IMR-90 (cell line): ENCODE measurements at regions not wholly inside any gene's neighbourhood (a gene's known extent, or its start where the extent isn't known, plus 50 kb on each side); places are given as distances from the start of the nearest gene placed in this dataset.
A peak's percentile ranks its signal among the peaks of the same experiment; 100 is the strongest.

Source experiments
- ATAC-seq: fragments of 200-7000 bp; cut with Tn5 transposase; 2 replicates; pipeline ENCODE4 v1.9.1; 2020; ENCODE audit warnings: low read depth, mild to moderate bottlenecking, moderate library complexity
- BruUV-seq: library from RNA; stranded (reverse); fragments of 400-500 nt; replicated peaks from 2 replicates; lab custom pipeline; 2021; lab: Mats Ljungman, UMichigan
- CTCF ChIA-PET: fragments of 300-600 bp; formaldehyde crosslinking; extraction: SDS; loops from one replicate; lab custom pipeline; 2021; ENCODE audit warnings: antibody characterized with exemption; lab: Yijun Ruan, JAX
- POLR2A ChIA-PET: fragments of 300-600 bp; sonication (Branson Sonifier 250); formaldehyde crosslinking; loops from one replicate; lab custom pipeline; 2022; ENCODE audit warnings: antibody characterized with exemption; ENCODE audit not compliant: unreplicated experiment; lab: Charles Lee
- DNase-seq: peaks from one replicate; pipeline ENCODE4 v3.0.0; 2013
- H2AFZ ChIP-seq: replicated peaks from 2 replicates; pipeline ENCODE3; 2013; ENCODE audit warnings: low read length, mild to moderate bottlenecking; ENCODE audit not compliant: poor library complexity
- H2AK5ac ChIP-seq: 2 replicates; pipeline ENCODE4 v1.6.1; 2013; ENCODE audit warnings: low read depth, low read length, inconsistent platforms
- H2AK9ac ChIP-seq: replicated peaks from 2 replicates; pipeline ENCODE3; 2013; ENCODE audit warnings: mild to moderate bottlenecking, low read depth, low read length, moderate library complexity; ENCODE audit not compliant: poor library complexity
- H2BK120ac ChIP-seq: 2 replicates; pipeline ENCODE4 v1.6.1; 2013; ENCODE audit warnings: low read depth, low read length, inconsistent platforms
- H2BK15ac ChIP-seq: 3 replicates; pipeline ENCODE4 v1.6.1; 2013; ENCODE audit warnings: low read depth, low read length, inconsistent platforms
- H2BK20ac ChIP-seq: 2 replicates; pipeline ENCODE4 v1.6.1; 2013; ENCODE audit warnings: low read depth, mild to moderate bottlenecking, inconsistent platforms, low read length, moderate library complexity
- H2BK5ac ChIP-seq: 2 replicates; pipeline ENCODE4 v1.6.1; 2013; ENCODE audit warnings: mild to moderate bottlenecking, low read depth, low read length, inconsistent platforms; ENCODE audit not compliant: poor library complexity, severe bottlenecking
- H3K14ac ChIP-seq: replicated peaks from 2 replicates; pipeline ENCODE4 v1.6.1; 2013; ENCODE audit warnings: low read depth, low read length, inconsistent platforms
- H3K18ac ChIP-seq: 2 replicates; pipeline ENCODE4 v1.6.1; 2013; ENCODE audit warnings: low read depth, low read length, control low read depth
- H3K23ac ChIP-seq: 2 replicates; pipeline ENCODE4 v1.6.1; 2013; ENCODE audit warnings: low read depth, low read length, inconsistent platforms
- H3K27ac ChIP-seq: 2 replicates; pipeline ENCODE4 v1.5.1; 2013; ENCODE audit warnings: mild to moderate bottlenecking, control low read depth, low read length; ENCODE audit not compliant: insufficient read depth
- H3K27me3 ChIP-seq: 2 replicates; pipeline ENCODE4 v1.6.1; 2013; ENCODE audit warnings: low read length; ENCODE audit not compliant: control insufficient read depth, insufficient read depth
- H3K36me3 ChIP-seq: 2 replicates; pipeline ENCODE4 v1.6.1; 2013; ENCODE audit warnings: low read length, mixed read lengths; ENCODE audit not compliant: control insufficient read depth, insufficient read depth
- H3K4ac ChIP-seq: 2 replicates; pipeline ENCODE4 v1.6.1; 2013; ENCODE audit warnings: low read depth, low read length, inconsistent platforms
- H3K4me1 ChIP-seq: 2 replicates; pipeline ENCODE4 v1.6.1; 2013; ENCODE audit warnings: low read length, mixed read lengths; ENCODE audit not compliant: control insufficient read depth, insufficient read depth
- H3K4me2 ChIP-seq: 2 replicates; pipeline ENCODE4 v1.6.1; 2013; ENCODE audit warnings: low read depth, mild to moderate bottlenecking, control low read depth, low read length, moderate library complexity
- H3K4me3 ChIP-seq: 2 replicates; pipeline ENCODE4 v1.5.1; 2013; ENCODE audit warnings: low read depth, mild to moderate bottlenecking, control low read depth, low read length, moderate library complexity; ENCODE audit not compliant: insufficient read depth
- H3K56ac ChIP-seq: 2 replicates; pipeline ENCODE4 v1.6.1; 2013; ENCODE audit warnings: low read length, inconsistent platforms; ENCODE audit not compliant: insufficient read depth; ENCODE audit errors: extremely low read depth
- H3K79me1 ChIP-seq, 2 experiments: 2 replicates each; pipeline ENCODE4 v1.6.1; 2013; ENCODE audit warnings: low read length in 2 of 2, inconsistent platforms in 1 of 2, low read depth in 1 of 2
- H3K9ac ChIP-seq: 2 replicates; pipeline ENCODE4 v1.6.1; 2013; ENCODE audit warnings: low read depth, low read length, control low read depth
- H3K9me1 ChIP-seq: 2 replicates; pipeline ENCODE4 v1.6.1; 2013; ENCODE audit warnings: low read length, inconsistent platforms; ENCODE audit not compliant: insufficient read depth
- H3K9me3 ChIP-seq: 2 replicates; pipeline ENCODE4 v1.6.1; 2013; ENCODE audit warnings: low read length; ENCODE audit not compliant: control insufficient read depth, insufficient read depth
- H4K20me1 ChIP-seq: 2 replicates; pipeline ENCODE4 v1.6.1; 2013; ENCODE audit warnings: low read length, inconsistent platforms; ENCODE audit not compliant: insufficient read depth
- H4K5ac ChIP-seq: 2 replicates; pipeline ENCODE4 v1.6.1; 2013; ENCODE audit warnings: mild to moderate bottlenecking, low read depth, low read length, control low read depth
- H4K8ac ChIP-seq, 2 experiments: 2 replicates each; pipeline ENCODE4 v1.6.1; 2013; ENCODE audit warnings: low read depth in 2 of 2, low read length in 2 of 2, control low read depth in 1 of 2, inconsistent platforms in 1 of 2
- H4K91ac ChIP-seq: 2 replicates; pipeline ENCODE4 v1.6.1; 2013; ENCODE audit warnings: low read depth, low read length, inconsistent platforms; ENCODE audit not compliant: insufficient read depth
- BHLHE40 ChIP-seq: fragments of 150-350 bp; IDR thresholded peaks from 2 replicates; pipeline ENCODE4 v1.6.1; 2016; ENCODE audit warnings: mild to moderate bottlenecking, low read depth, low read length
- CEBPB ChIP-seq: IDR thresholded peaks from 2 replicates; pipeline ENCODE4 v1.6.1; 2012; ENCODE audit warnings: low read depth, low read length, improper control_type of control experiment
- CHD1 ChIP-seq: IDR thresholded peaks from 2 replicates; pipeline ENCODE4 v1.6.1; 2012; ENCODE audit warnings: low read depth, low read length, improper control_type of control experiment
- FOS ChIP-seq: fragments of 150-350 bp; IDR thresholded peaks from 2 replicates; pipeline ENCODE4 v1.6.1; 2016; ENCODE audit warnings: low read depth, low read length
- MAFK ChIP-seq: IDR thresholded peaks from 2 replicates; pipeline ENCODE4 v1.6.1; 2012; ENCODE audit warnings: low read depth, low read length, improper control_type of control experiment
- MAZ ChIP-seq: IDR thresholded peaks from 2 replicates; pipeline ENCODE4 v1.6.1; 2012; ENCODE audit warnings: low read depth, mild to moderate bottlenecking, low read length, improper control_type of control experiment, moderate library complexity, borderline replicate concordance
- POLR2A ChIP-seq: IDR thresholded peaks from 2 replicates; pipeline ENCODE4 v1.6.1; 2012; ENCODE audit warnings: mild to moderate bottlenecking, low read depth, low read length
- RAD21 ChIP-seq: IDR thresholded peaks from 2 replicates; pipeline ENCODE4 v1.6.1; 2012; ENCODE audit warnings: low read length, improper control_type of control experiment
- RCOR1 ChIP-seq: IDR thresholded peaks from 2 replicates; pipeline ENCODE4 v1.6.1; 2012; ENCODE audit warnings: mild to moderate bottlenecking, low read length, improper control_type of control experiment; ENCODE audit not compliant: insufficient replicate concordance
- RFX5 ChIP-seq: IDR thresholded peaks from 2 replicates; pipeline ENCODE4 v1.8.0; 2012; ENCODE audit warnings: low read depth, mild to moderate bottlenecking, low read length, moderate library complexity
- SMC3 ChIP-seq: fragments of 150-350 bp; IDR thresholded peaks from 2 replicates; pipeline ENCODE4 v1.6.1; 2016; ENCODE audit warnings: low read depth, mild to moderate bottlenecking, antibody characterized with exemption, low read length, moderate library complexity
- WGBS, 2 experiments: methylation state at CpG; one replicate each; pipeline versions ENCODE4 v1.1.5 to v1.1.7; 2013; ENCODE audit warnings: missing lambda C conversion rate in 2 of 2; ENCODE audit not compliant: insufficient read length in 1 of 2; ENCODE audit errors: extremely low coverage in 2 of 2; 5-methylcytosine and 5-hydroxymethylcytosine counted together
- dilution Hi-C: fragments of 300-500 bp; cut with HindIII; formaldehyde crosslinking; loops from one replicate; pipeline ENCODE4 v1.14.3; 2018; ENCODE audit warnings: low sequenced_read_pairs; ENCODE audit not compliant: unreplicated experiment
- in situ Hi-C: fragments of 300-500 bp; cut with MboI; formaldehyde crosslinking; loops from 3 replicates; pipeline ENCODE4 v1.14.3; 2019; ENCODE audit warnings: low sequenced_read_pairs, inconsistent platforms, mixed read lengths
- intact Hi-C: fragments of 100-400 bp; cut with micrococcal nuclease; formaldehyde crosslinking; loops from 2 replicates; pipeline ENCODE4 v1.10.0; 2022
- TF ChIP-seq, protein P1 (sequence below): conservative IDR thresholded peaks from 2 replicates; pipeline ENCODE4 v1.5.1; 2012; ENCODE audit warnings: mild to moderate bottlenecking, low read depth, low read length, improper control_type of control experiment
- TF ChIP-seq, protein P2 (sequence below): fragments of 150-350 bp; IDR thresholded peaks from 2 replicates; pipeline ENCODE4 v1.6.1; 2016; ENCODE audit warnings: low read depth, mild to moderate bottlenecking, low read length, moderate library complexity, borderline replicate concordance

DNA sequence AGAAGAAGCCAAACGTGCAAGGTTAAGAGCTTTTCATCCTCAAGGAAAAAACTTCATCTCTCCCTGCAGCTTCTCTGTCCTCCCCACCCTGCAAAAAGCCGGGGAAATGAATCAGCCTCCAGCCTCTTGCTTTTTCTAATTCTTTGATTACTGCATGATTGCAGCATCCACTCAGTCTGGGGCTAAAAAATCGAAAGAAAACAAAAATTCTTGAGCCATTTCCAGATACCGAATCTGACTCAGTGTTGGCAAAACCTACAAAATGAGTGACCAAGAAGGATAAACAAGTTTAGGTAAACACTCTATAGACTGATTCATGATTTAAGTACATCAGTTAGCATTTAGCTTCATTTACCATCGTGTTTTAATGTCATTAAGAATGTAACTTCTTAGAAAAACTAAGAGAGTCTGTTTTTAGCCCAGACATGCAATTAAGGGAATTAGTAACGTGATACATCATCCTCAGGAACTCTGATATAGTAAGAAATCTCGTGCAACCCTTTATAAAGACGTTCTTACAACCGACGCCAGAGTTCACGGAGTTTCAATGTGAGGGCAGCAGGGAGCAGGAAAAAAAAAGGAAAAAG is 287.3 kb upstream of the FOXF1 start (continued):
- TF ChIP-seq RAD21 (peak; percentile 2; the same call in 1 of the 2 replicates), RFX5 (no peak)

DNA sequence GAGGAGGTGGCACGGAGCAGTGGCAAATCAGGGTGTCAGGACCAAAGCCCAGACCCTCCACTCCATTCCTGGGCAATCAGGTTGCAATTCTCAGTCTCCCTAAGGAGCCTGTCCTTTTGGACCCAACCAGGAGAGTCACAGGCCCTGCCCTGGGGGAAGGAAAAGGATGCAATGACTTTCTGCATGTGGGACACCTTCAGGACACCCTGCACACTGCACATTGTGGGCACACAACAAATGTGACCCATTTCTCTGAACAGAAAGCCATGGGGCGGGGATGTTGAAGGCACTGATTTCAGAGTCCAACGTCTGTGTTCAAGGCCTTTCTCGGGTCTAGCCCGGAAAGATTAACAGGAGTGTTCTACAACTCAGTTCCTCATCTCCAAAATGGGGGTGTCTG is 286.2 kb upstream of the FOXF1 start:
- intact Hi-C loops (loop anchor here (5.0 kb wide), 2 partner anchors 138 to 402 kb away; no protein-coding TSS in a partner anchor), in situ Hi-C loops (loop anchor here (5.0 to 10.0 kb wide), 4 partner anchors 71 to 288 kb away; partner anchors contain the start of gene FOXF1), dilution Hi-C loops (no loop called here)
- Histone ChIP-seq H3K4me2 (no peak overlapping the region), H3K27ac (peak overlapping the region; percentile 99), H4K20me1 (no peaks in the 10 kb centered on the region), H3K4me3 (no peak overlapping the region), H3K9me3 (no peaks in the 10 kb centered on the region), H3K4ac (peak overlapping the region; percentile 98), H3K18ac (peak overlapping the region; percentile 96), H2BK5ac (peak overlapping the region; percentile 97), H3K9ac (peak overlapping the region; percentile 78), H3K27me3 (no peaks in the 10 kb centered on the region), H3K9me1 (peaks cover 40% of the 10 kb centered on the region), H3K79me1 (peaks cover 4 to 56% of the 10 kb centered on the region in 2 experiments; a peak in 3 of 4 replicates), H3K14ac (peak overlapping the region; percentile 97), H3K56ac (peak overlapping the region; percentile 99), H2BK15ac (peak overlapping the region; percentile 99), H2AK9ac (peak overlapping the region; percentile 81), H4K5ac (peak overlapping the region; percentile 97), H2BK120ac (peak overlapping the region; percentile 97), H4K91ac (peak overlapping the region; percentile 99), H2BK20ac (peak overlapping the region; percentile 99), H3K36me3 (no peaks in the 10 kb centered on the region), H2AK5ac (peak overlapping the region; percentile 100), H3K4me1 (peaks cover 34% of the 10 kb centered on the region), H2AFZ (peak overlapping the region; percentile 28), H4K8ac (peak overlapping the region; percentile 83 to 90), H3K23ac (peak overlapping the region; percentile 91)
- ATAC-seq (no peak), DNase-seq (no peak)
- no TSS peak for BruUV-seq
- ChIA-PET POLR2A (interaction anchor here (0.7 to 2.2 kb wide), 2 partner anchors 11 to 16 kb away, joined by 3 to 10 read pairs; no protein-coding TSS in a partner anchor), CTCF (interaction anchor here (1.3 kb wide), 1 partner anchor 61 kb away, joined by 3 read pairs; no protein-coding TSS in a partner anchor)
- 83% methylated on average over 3 of the region's 5 CpGs; no CpG with 5 or more reads in 1 of the 2 experiments for whole genome bisulfite sequencing, 2 experiments
- TF ChIP-seq RAD21: peak; percentile 18; the same call in 1 of the 2 replicates
- TF ChIP-seq BHLHE40: no peak
- TF ChIP-seq POLR2A: peak; percentile 30; the same call in 1 of the 2 replicates
- TF ChIP-seq FOS: no peak
- TF ChIP-seq, protein P1, sequence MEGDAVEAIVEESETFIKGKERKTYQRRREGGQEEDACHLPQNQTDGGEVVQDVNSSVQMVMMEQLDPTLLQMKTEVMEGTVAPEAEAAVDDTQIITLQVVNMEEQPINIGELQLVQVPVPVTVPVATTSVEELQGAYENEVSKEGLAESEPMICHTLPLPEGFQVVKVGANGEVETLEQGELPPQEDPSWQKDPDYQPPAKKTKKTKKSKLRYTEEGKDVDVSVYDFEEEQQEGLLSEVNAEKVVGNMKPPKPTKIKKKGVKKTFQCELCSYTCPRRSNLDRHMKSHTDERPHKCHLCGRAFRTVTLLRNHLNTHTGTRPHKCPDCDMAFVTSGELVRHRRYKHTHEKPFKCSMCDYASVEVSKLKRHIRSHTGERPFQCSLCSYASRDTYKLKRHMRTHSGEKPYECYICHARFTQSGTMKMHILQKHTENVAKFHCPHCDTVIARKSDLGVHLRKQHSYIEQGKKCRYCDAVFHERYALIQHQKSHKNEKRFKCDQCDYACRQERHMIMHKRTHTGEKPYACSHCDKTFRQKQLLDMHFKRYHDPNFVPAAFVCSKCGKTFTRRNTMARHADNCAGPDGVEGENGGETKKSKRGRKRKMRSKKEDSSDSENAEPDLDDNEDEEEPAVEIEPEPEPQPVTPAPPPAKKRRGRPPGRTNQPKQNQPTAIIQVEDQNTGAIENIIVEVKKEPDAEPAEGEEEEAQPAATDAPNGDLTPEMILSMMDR: 0 out of 2 replicates have a peak, but pooled peaks have one; percentile 13
- no peak for TF ChIP-seq CHD1
- no peak for TF ChIP-seq CEBPB
- TF ChIP-seq, protein P2, sequence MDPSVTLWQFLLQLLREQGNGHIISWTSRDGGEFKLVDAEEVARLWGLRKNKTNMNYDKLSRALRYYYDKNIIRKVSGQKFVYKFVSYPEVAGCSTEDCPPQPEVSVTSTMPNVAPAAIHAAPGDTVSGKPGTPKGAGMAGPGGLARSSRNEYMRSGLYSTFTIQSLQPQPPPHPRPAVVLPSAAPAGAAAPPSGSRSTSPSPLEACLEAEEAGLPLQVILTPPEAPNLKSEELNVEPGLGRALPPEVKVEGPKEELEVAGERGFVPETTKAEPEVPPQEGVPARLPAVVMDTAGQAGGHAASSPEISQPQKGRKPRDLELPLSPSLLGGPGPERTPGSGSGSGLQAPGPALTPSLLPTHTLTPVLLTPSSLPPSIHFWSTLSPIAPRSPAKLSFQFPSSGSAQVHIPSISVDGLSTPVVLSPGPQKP: no peak
- no peak for TF ChIP-seq RCOR1
- no peak for TF ChIP-seq RFX5
- TF ChIP-seq MAZ: no peak
- TF ChIP-seq SMC3: no peak
- TF ChIP-seq MAFK: no peak
